ENCODE measurements at regions not wholly inside any gene's neighbourhood (a gene's known extent, or its start where the extent isn't known, plus 50 kb on each side); places are given as distances from the start of the nearest gene placed in this dataset.
"Not testable (repeated sequence)": the region's sequence is repeated elsewhere in the genome, so short reads cannot be mapped to it uniquely, and the experiment has no call there.

GRCh38 chr15:95043236-95043932 lies 812.0 kb downstream of the MCTP2 start:
- not testable (repeated sequence) for TF ChIP-seq CTCF (IDR thresholded peaks at IDR 0.05); ZFX (IDR thresholded peaks at IDR 0.05; ENCODE audit: borderline replicate concordance)

Data from 22Rv1 (cell line).